Nephron progenitor cell (in vitro differentiated cells): ENCODE measurements at regions not wholly inside any gene's neighbourhood (a gene's known extent, or its start where the extent isn't known, plus 50 kb on each side); places are given as distances from the start of the nearest gene placed in this dataset.

Source experiments
- DNase-seq: peaks from one replicate; pipeline ENCODE4 v3.0.0; 2021
- H3K27ac Mint-ChIP-seq: 2 replicates; pipeline ENCODE4 v1.8.0; 2021; ENCODE audit warnings: mild to moderate bottlenecking, moderate library complexity, mixed read lengths
- H3K27me3 Mint-ChIP-seq: 2 replicates; pipeline ENCODE4 v1.8.0; 2021; ENCODE audit warnings: mild to moderate bottlenecking, low read depth, mixed read lengths; ENCODE audit not compliant: poor library complexity
- H3K36me3 Mint-ChIP-seq: 2 replicates; pipeline ENCODE4 v1.8.0; 2021; ENCODE audit warnings: low read depth, mixed read lengths
- H3K4me1 Mint-ChIP-seq: 2 replicates; pipeline ENCODE4 v1.8.0; 2021; ENCODE audit warnings: mixed read lengths
- H3K4me3 Mint-ChIP-seq: 2 replicates; pipeline ENCODE4 v1.8.0; 2021; ENCODE audit warnings: mild to moderate bottlenecking, moderate library complexity, mixed read lengths
- H3K9me3 Mint-ChIP-seq: 2 replicates; pipeline ENCODE4 v1.8.0; 2021; ENCODE audit warnings: mild to moderate bottlenecking, moderate library complexity, mixed read lengths
- CTCF ChIP-seq: fragments of 200-600 bp; sonication (generic); IDR thresholded peaks from 2 replicates; pipeline ENCODE4 v1.5.0; 2021; ENCODE audit warnings: antibody characterized with exemption

- H3K27me3 Mint-ChIP-seq = peaks cover 49% of the 10 kb centered on the region
- H3K4me1 Mint-ChIP-seq = no peaks in the 10 kb centered on the region
- peak overlapping the region; percentile 1 for H3K27ac Mint-ChIP-seq
- no peak overlapping the region for H3K4me3 Mint-ChIP-seq
- TF ChIP-seq CTCF = no peak
- peaks cover 11% of the 10 kb centered on the region for H3K9me3 Mint-ChIP-seq
- DNase-seq = no peak
- no peaks in the 10 kb centered on the region for H3K36me3 Mint-ChIP-seq
These were observed 504.6 kb downstream of the BRD1 start for GRCh38 chr22:49322861-49323622.

GRCh38 chr22:49322231-49322630, 505.4 kb downstream of the BRD1 start:
- Mint-ChIP-seq H3K9me3 (peaks cover 10% of the 10 kb centered on the region), H3K27ac (no peak overlapping the region), H3K27me3 (peaks cover 49% of the 10 kb centered on the region), H3K36me3 (no peaks in the 10 kb centered on the region), H3K4me1 (no peaks in the 10 kb centered on the region), H3K4me3 (no peak overlapping the region)
- TF ChIP-seq CTCF = no peak
- no peak for DNase-seq

DNA sequence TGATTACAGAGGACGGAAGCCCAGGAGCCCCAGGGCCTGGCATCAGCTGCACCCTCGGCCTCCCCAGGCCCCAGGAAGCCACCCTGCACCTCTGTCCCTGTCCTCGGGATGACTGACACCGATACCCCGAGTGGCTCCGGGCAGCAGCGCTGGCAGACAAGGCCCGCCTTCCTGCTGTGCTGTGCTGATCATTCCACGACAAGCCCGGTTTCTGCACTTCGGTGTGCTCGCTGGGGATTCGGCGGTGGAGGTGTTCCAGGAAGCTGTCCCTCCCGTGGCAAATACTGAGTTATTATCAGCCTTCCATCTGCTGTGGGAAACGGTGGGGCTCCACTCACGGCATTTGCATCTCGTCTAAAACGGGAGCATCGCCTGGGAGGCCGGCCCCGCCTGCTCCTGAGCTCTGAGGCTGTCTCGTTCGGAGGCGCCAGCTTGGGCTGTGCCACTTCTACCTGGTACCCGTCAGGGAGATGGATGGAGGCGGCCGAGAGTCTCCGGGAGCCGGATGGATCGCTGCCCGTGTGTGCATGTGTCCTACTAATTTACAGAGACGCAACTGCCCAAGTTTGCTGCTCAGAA, 506.1 kb downstream of the BRD1 start:
- Mint-ChIP-seq H3K4me3 (no peak overlapping the region), H3K36me3 (no peaks in the 10 kb centered on the region), H3K4me1 (no peaks in the 10 kb centered on the region), H3K27me3 (peaks cover 46% of the 10 kb centered on the region), H3K9me3 (peaks cover 4% of the 10 kb centered on the region), H3K27ac (no peak overlapping the region)
- DNase-seq = no peak
- no peak for TF ChIP-seq CTCF

DNA sequence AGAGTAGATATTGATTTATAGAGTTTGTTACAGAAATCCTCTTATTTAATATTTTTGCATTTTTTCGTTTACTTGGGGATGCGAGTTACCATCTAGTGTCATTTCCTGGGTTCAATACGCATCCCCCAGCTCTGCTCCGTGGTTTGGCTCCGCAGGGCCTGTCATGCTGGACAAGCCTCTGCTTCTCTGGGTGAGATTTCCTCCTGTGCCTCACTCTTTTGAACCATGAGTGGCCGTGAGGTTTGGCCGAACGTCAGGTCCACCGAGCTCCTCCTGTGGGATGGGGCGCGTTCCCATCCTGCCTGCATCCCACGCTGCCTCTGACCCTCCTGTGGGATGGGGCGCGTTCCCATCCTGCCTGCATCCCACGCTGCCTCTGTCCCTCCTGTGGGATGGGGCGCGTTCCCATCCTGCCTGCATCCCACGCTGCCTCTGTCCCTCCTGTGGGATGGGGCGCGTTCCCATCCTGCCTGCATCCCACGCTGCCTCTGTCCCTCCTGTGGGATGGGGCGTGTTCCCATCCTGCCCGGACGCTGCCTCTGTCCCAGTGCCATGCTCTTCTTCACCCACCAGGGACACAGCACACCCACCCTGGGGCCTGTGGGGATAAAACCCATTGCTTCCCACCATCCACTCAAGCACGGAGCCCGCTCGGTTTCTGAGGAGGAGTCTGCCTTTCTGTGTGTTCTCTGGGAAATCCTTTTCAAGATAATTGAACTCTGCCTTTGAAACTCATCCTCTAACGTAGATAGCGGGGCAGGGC, 506.8 kb downstream of the BRD1 start:
- Mint-ChIP-seq H3K36me3 (no peaks in the 10 kb centered on the region), H3K27ac (no peak overlapping the region), H3K4me3 (no peak overlapping the region), H3K9me3 (no peaks in the 10 kb centered on the region), H3K4me1 (no peaks in the 10 kb centered on the region), H3K27me3 (peaks cover 46% of the 10 kb centered on the region)
- TF ChIP-seq CTCF = no peak
- DNase-seq = no peak

DNA sequence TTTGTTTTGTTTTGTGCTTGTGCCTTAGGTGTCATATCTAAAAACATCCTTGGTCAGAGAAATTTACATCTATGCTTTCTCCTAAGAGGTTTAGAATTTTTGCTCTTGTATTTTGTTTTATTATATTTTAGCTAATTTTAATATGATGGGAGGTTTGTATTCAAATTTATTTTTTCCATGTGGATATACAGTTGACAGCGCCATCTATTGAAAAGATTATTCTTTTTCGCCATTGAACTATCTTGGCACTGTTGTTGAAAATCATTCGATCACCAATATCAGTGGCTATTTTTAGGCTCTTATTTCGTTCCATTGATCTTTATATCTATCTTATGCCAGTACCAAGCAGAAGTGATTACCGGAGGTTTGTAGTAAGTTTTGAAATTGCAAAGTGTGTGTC, 510.3 kb downstream of the BRD1 start:
- Mint-ChIP-seq H3K4me1 (no peaks in the 10 kb centered on the region), H3K27me3 (peaks cover 55% of the 10 kb centered on the region), H3K27ac (no peak overlapping the region), H3K36me3 (no peaks in the 10 kb centered on the region), H3K4me3 (no peak overlapping the region), H3K9me3 (no peaks in the 10 kb centered on the region)
- no peak for DNase-seq
- no peak for TF ChIP-seq CTCF
